ENCODE measurements at regions not wholly inside any gene's neighbourhood (a gene's known extent, or its start where the extent isn't known, plus 50 kb on each side); places are given as distances from the start of the nearest gene placed in this dataset.
A peak's percentile ranks its signal among the peaks of the same experiment; 100 is the strongest.

DNA sequence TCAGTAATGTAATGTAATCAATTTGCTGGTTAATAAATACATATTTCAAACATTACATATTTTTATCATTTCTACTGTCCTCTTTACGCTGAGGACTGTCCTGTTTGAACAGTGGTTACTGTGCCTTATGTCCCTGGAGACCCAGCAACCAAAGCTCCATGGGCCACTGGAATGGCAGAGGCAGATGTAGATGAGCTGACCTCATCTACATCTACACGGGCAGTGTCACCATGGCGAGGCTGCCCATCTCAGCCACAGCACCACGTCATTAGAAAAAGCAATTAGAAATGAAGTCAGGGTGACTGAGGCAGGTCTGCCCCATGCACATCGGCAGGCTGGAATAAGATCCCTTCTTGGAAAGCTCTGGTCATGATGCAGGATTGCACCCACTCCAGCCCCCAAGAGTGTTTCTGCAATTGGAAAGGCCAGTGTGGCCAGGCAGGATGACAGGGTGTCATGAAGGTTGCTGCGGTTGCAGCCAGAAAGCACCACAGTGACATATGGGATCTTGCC lies 237.5 kb downstream of the NDUFA10 start:
- DNase-seq (ENCODE audit: low read depth in 3 of 3, low spot score in 2 of 3), result no peak

GRCh38 chr2:239786791-239787190 lies 238.4 kb downstream of the NDUFA10 start:
- no peak for DNase-seq (ENCODE audit: low read depth in 3 of 3, low spot score in 2 of 3)

DNA sequence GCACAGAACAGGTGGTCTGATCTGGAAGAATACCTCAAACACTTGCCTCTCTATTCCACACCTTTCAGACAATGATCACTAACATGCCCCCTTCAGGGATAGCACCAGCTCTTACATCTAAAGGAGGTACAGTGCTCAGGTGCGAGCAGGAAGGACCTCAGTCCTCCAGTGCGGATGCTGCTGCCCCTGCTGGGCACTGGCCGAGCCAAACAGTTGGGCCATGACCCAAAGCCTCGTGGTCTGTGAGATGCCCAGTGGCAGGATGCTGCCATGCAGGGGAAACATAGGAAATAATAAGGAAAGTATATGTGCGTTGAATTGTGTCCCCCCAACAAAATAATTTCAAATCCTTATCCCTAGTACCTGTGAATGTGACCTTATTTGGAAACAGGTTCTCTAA lies 243.7 kb downstream of the NDUFA10 start:
- no peak for DNase-seq (ENCODE audit: low read depth in 3 of 3, low spot score in 2 of 3)

DNA sequence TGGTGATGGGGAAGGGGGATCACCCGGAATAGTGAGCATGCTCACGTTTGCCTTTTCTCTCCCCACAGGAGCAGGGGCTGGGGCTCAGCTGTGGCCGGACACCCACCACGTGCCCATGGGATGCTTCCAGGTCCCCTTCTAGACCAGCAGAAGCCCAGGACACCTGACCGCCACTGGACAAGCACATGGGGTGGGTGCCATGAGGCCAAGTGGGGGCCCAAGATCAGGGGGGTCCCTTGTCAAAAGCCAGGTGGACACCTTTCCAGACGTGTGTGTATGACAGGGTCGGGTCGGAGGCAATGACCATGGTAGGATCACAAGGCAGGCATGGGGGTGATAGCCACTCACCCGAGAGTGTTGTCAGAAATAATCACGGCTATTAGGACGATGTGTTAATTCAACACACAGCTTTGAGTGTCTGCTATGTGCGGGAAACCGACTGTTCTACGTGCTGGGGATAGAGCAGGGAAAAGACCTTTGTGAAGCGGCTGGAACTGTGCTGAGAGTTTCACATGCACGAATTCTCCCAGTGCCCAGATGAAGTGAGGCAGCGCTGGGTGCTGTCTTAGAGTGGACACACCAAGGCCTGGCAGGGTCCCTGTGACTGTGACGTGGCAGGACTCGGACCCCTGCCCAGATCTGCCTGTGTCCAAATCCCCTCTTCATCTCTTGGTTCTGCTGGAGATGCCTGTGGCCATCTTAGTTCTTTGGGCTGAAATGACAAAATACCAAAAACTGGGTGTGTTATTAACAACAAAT lies 244.7 kb downstream of the NDUFA10 start:
- no peak for DNase-seq (ENCODE audit: low read depth in 3 of 3, low spot score in 2 of 3)

GRCh38 chr2:239779584-239779983 lies 245.6 kb downstream of the NDUFA10 start:
- no peak for DNase-seq (ENCODE audit: low read depth in 3 of 3, low spot score in 2 of 3)

DNA sequence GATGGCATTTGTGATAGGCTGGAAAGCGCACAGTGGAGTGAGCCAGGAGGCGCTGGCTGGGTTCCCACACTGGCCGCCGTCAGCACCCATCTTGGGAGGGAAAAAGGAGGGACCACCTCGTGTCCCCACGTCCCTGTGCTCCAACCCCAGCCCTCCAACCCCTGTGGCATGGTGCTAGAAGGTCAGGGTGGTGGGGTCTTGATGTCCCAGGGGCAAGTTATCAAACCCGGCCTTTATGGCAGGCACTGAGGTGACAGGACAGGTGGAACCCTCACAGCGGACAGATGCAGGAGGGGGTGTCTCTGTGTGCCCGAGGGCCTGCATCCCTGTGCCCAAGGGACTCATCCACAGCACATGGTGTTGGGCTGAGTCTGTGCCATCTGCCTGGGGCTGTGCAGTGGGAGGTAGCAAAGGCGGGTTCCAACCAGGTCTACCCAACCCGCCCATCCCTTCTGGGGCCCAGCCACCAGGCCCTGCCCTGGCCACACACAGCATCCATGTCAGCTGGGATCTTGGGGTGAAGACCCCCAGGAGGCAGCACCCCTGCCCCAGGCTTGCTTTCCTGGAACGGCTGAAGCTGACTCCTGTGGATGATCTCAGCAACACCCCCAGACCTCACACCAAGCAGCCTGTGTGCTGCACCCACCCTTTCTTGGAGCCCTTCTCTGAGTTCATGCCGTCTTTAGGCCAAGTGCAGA lies 246.1 kb downstream of the NDUFA10 start:
- DNase-seq (ENCODE audit: low read depth in 3 of 3, low spot score in 2 of 3), result no peak

DNA sequence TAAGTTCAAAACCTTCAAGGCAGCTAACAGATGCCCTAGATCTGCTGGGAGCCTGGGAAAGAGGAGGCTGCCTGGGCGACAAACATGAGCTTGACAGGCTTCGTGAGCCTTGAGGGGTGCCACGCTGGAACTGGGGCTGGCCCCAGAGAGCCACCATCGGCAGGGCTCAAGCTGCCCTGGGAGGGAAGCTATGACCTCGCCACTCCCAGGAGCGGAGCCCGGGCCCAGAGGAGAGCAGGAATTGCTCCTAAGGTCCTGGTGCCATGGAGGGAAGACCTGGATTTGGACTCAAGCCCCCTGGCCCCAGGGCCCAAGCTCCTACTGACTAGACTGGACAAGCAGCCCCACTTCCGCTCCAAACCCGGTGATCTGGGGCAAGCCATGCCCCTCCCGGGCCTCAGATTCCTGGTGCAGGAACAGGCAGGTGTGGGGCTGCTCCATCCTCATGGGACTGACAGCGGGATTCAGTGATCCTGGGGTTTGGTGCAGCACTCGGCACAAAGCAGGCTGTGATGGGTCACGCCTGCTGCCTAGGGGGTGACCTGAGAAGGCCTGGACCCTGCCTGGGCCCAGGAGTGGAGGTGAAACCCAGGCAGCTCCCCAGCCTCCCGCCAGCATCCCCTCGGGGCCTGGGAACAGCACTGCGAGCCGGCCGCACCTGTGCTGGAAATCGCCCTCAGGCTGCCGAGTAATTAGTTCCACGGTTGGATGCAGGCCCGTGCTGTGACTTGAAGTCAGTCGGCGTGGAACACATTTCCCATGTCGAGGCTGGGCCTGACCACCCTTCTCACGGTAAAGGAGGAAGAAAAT lies 246.9 kb downstream of the NDUFA10 start:
- DNase-seq (ENCODE audit: low read depth in 3 of 3, low spot score in 2 of 3), result no peak

DNA sequence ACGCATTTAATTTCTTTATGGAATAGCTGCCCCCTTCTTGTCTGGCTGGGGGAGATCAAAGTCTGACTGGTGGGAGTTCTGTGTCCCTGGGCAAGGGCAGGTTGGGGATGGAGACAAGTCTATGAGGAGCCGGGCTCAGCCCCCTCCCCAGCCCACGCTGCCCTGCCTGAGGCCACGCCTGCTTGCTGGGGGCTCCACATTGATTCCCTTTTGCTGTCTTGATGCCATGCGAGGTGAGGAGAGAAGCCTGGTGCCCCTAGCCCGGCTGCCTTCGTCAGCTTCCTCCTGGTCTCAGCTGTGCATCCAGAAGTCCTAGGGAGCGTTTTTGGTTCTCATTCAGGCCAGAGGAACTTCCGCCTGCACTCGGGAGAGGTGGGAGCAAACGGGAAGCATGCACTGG lies 247.9 kb downstream of the NDUFA10 start:
- no peak for DNase-seq (ENCODE audit: low read depth in 3 of 3, low spot score in 2 of 3)

DNA sequence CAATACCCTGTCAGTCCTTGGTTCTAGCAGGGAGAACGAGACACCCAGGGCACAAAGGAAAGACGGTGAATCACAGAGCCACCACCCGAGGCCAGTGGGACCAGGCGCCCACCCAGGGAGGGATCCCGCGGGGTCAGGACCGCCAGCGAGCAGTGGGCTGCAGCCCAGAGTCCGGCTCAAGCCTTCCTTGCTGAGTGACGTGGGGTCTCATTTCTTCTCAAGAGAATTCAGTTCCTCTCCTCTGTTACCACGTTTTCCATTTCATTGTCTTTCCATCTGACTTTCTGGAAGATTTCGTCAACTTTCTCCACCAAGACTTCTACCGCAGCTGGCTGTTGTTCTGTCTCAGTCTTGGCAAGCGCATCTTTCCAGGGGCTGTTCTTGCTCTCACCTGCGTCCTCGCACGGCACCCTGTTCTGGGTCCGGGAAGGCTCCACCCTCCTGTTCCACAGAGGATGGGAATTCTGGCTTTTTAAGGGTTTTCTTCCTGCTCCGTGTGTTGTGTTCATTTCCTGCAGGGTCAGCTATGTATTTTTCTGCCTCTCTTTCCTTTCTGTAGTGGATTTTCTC lies 248.6 kb downstream of the NDUFA10 start:
- DNase-seq (ENCODE audit: low read depth in 3 of 3, low spot score in 2 of 3), result no peak

- DNase-seq (ENCODE audit: low read depth in 3 of 3, low spot score in 2 of 3), result no peak
Observed at GRCh38 chr2:239775623-239776435, 249.3 kb downstream of the NDUFA10 start.

- DNase-seq (ENCODE audit: low read depth in 3 of 3, low spot score in 2 of 3), result no peak
Observed at GRCh38 chr2:239774933-239775622, 250.1 kb downstream of the NDUFA10 start.

DNA sequence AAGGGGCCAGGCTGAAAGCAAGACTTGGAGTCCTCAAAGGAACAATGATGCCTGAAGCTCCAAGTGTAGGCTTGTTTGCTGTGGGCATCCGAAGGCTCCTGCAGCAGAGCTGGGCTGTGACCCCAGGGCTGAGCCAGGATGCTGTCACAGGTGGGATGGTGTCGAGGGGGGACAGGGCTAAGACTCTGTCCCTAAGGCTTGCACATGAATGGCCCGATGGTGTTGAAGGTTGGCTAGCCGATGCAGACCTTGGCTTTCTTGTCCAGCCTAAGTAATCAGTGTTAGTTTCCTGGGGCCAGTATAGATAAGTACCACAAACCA lies 251.0 kb downstream of the NDUFA10 start:
- DNase-seq (ENCODE audit: low read depth in 3 of 3, low spot score in 2 of 3), result no peak

DNA sequence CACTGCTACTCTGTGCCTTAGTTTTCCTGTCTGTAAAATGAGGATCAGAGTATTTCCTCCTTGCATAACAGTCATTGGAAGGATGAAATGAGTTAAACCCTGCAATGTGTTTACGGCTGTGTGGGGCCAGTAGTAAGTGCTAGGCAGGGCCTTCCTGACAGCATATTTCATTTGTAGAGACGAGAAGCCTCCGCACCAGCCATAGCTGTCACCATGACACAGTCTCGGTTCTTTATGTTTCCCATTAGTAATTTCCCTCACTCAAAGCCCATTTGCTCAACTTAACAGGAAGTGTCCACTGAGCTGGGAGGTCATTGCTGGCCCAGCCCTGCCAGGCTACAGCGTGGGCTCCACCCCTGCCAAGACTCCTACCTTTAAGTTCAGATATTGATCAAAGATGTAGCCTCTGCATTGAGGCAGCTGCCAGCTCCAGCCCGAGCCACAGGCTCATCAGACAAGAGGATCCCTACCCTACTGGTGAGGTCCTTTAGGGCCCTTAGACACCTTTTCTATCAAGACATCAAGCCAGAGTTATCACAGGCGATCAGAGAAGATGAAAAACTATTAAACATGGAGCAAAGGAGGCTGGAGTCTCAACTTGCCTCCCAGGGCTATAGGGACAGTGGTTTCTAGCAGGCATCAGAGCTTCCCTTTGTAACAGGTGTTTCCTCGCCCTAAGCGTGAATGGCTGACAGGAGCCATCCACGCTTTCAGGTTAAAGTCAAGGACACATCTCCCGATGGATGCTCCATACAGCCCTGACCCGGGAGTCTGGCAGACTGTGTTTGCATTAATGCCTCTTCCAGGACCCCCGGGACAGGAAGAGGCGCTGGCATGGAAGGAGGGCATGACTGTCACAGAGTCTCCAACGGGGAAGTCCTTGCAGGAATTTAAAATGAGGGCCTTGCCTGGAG lies 251.7 kb downstream of the NDUFA10 start:
- no peak for DNase-seq (ENCODE audit: low read depth in 3 of 3, low spot score in 2 of 3)

GRCh38 chr2:239772721-239773120 lies 252.4 kb downstream of the NDUFA10 start:
- DNase-seq (ENCODE audit: low read depth in 3 of 3, low spot score in 2 of 3), result no peak

- DNase-seq (ENCODE audit: low read depth in 3 of 3, low spot score in 2 of 3), result no peak
Observed at GRCh38 chr2:239770246-239770639, 254.9 kb downstream of the NDUFA10 start.

DNA sequence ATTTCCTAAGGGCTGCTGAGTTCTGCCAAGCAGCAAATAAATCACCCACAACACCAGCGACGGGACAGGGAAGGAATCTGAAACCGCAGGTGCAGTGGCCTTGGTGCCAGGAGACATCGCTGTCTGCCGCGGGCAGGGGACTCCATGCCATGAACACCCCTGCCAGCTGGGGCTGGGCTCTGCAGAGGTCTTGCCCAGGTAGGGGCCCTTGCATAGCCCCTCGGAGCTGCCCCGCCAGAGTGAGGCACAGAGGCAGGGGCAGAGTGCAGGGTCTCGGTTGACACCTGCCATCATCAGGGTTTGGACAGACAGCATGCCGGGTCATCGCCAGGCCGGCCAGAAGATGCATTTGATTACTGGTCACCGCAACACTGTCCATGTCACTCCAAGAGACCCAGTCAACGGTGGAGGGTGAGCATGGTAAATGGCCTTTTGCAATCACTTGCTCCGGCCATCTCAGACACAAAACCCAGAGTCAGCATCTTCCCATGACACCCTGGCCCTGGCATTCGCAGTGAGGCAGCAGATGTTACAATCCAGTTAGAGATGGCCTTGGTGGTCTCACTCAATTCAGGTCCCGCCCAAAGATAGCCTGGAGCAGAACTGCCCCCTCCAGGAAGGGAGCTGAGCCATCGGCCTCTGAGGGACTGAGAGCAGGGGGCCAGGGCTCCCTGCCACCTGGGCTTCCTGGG lies 255.4 kb downstream of the NDUFA10 start:
- peak in 1 of 3 donors; percentile 66 for DNase-seq (ENCODE audit: low read depth in 3 of 3, low spot score in 2 of 3)

DNA sequence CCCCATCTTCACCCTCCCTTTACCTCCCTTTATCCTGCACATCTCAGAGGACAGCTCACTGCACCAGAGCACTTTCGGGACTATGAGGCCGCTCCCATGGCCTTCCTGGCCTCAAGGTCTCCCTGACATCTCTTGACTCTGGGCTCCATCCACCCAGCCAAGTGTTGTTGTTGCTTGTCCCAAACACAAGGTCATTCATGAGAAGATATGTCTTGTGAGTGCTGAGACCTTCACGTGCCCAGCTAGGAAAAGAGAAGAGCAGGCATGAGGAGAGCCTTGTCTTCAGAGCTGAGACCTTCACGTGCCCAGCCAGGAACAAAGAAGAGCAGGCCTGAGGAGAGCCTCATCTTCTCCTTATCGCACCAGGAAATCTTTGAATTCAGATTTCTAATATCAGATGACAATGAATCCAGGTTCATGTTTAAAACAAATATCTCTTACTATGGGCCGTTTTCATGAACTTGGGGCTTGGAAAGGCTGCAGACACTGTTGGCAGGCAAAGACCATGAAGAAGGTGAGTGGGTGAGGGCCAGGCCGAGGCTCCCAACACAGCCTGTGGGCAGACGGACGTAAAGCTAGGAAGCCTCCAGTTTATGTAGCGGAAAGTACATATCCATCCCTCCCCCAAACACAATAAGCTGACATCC lies 256.1 kb downstream of the NDUFA10 start:
- no peak for DNase-seq (ENCODE audit: low read depth in 3 of 3, low spot score in 2 of 3)

All from right renal cortex interstitium (tissue), 3 donors.